Colonic mucosa (tissue), 4 donors: ENCODE measurements at regions not wholly inside any gene's neighbourhood (a gene's known extent, or its start where the extent isn't known, plus 50 kb on each side); places are given as distances from the start of the nearest gene placed in this dataset.

Experiments
- DNase-seq: peaks from one replicate; pipeline ENCODE4 v3.0.0-alpha.2; 2020
- H3K27ac ChIP-seq: fragments of 200-600 bp; one replicate; pipeline ENCODE4 v1.8.0; 2021
- H3K27me3 ChIP-seq: fragments of 200-600 bp; one replicate; pipeline ENCODE4 v1.8.0; 2021
- H3K36me3 ChIP-seq: fragments of 200-600 bp; one replicate; pipeline ENCODE4 v1.8.0; 2021
- H3K4me1 ChIP-seq: fragments of 200-600 bp; one replicate; pipeline ENCODE4 v1.8.0; 2021; ENCODE audit warnings: mild to moderate bottlenecking
- H3K4me3 ChIP-seq: fragments of 200-600 bp; one replicate; pipeline ENCODE4 v1.8.0; 2021
- H3K9ac ChIP-seq, 2 donors: one replicate each; pipeline ENCODE4 v1.7.0; 2013; ENCODE audit warnings: control low read depth in 2 of 2, low read depth in 2 of 2, low read length in 2 of 2
- H3K9me3 ChIP-seq: fragments of 200-600 bp; one replicate; pipeline ENCODE4 v1.8.0; 2021
- CTCF ChIP-seq: fragments of 200-600 bp; IDR thresholded peaks from one replicate; pipeline ENCODE4 v1.8.0; 2022; ENCODE audit warnings: antibody characterized with exemption, mild to moderate bottlenecking
- intact Hi-C: fragments of 100-400 bp; cut with DNase I; formaldehyde crosslinking; loops from one replicate; pipeline ENCODE4 v1.14.1; 2022
- donor health status: healthy.
- donor health status: DM: no; HTN: no; CAD: no.
- donor health status: DM: no; HTN: no; CAD: no.

- Histone ChIP-seq H3K9me3 (no peaks in the 10 kb centered on the region), H3K27ac (no peak overlapping the region), H3K9ac (no peak overlapping the region), H3K4me1 (no peaks in the 10 kb centered on the region), H3K4me3 (no peak overlapping the region), H3K27me3 (no peaks in the 10 kb centered on the region), H3K36me3 (no peaks in the 10 kb centered on the region)
- intact Hi-C loops: no loop called here
- no peak for DNase-seq
- no peak for TF ChIP-seq CTCF
Measured at GRCh38 chr5:103772248-103772647, 209.7 kb upstream of the NUDT12 start.

- Histone ChIP-seq H3K9ac (no peak overlapping the region), H3K27ac (no peak overlapping the region), H3K4me1 (no peaks in the 10 kb centered on the region), H3K4me3 (no peak overlapping the region), H3K27me3 (no peaks in the 10 kb centered on the region), H3K9me3 (no peaks in the 10 kb centered on the region), H3K36me3 (no peaks in the 10 kb centered on the region)
- TF ChIP-seq CTCF: no peak
- intact Hi-C loops: no loop called here
- no peak for DNase-seq
Measured at GRCh38 chr5:103764403-103764802, 201.8 kb upstream of the NUDT12 start.

GRCh38 chr5:103758996-103759395 lies 196.4 kb upstream of the NUDT12 start:
- no peak for TF ChIP-seq CTCF
- DNase-seq: no peak
- Histone ChIP-seq H3K9me3 (no peaks in the 10 kb centered on the region), H3K4me1 (no peaks in the 10 kb centered on the region), H3K36me3 (no peaks in the 10 kb centered on the region), H3K27me3 (no peaks in the 10 kb centered on the region), H3K9ac (no peak overlapping the region), H3K4me3 (no peak overlapping the region), H3K27ac (no peak overlapping the region)
- intact Hi-C loops: no loop called here

GRCh38 chr5:103755974-103756373 lies 193.4 kb upstream of the NUDT12 start:
- Histone ChIP-seq H3K4me3 (no peak overlapping the region), H3K4me1 (no peaks in the 10 kb centered on the region), H3K27me3 (no peaks in the 10 kb centered on the region), H3K36me3 (no peaks in the 10 kb centered on the region), H3K9me3 (no peaks in the 10 kb centered on the region), H3K9ac (no peak overlapping the region), H3K27ac (no peak overlapping the region)
- no peak for DNase-seq
- no peak for TF ChIP-seq CTCF
- intact Hi-C loops: no loop called here

- Histone ChIP-seq H3K4me3 (no peak overlapping the region), H3K27ac (no peak overlapping the region), H3K27me3 (no peaks in the 10 kb centered on the region), H3K4me1 (no peaks in the 10 kb centered on the region), H3K9me3 (no peaks in the 10 kb centered on the region), H3K9ac (no peak overlapping the region), H3K36me3 (no peaks in the 10 kb centered on the region)
- intact Hi-C loops: no loop called here
- no peak for DNase-seq
- TF ChIP-seq CTCF: no peak
Measured at GRCh38 chr5:103745353-103746065, 182.9 kb upstream of the NUDT12 start.
